GM12878 (cell line): ENCODE measurements at regions not wholly inside any gene's neighbourhood (a gene's known extent, or its start where the extent isn't known, plus 50 kb on each side); places are given as distances from the start of the nearest gene placed in this dataset.

ENCODE experiments used
- ATAC-seq: fragments of 200-7000 bp; cut with Tn5 transposase; 3 replicates; pipeline ENCODE4 v1.9.1; 2020; ENCODE audit warnings: mild to moderate bottlenecking, moderate library complexity
- BruUV-seq: library from RNA; stranded (reverse); fragments of 400-500 nt; replicated peaks from 2 replicates; lab custom pipeline; 2021; lab: Mats Ljungman, UMichigan
- CTCF ChIA-PET: fragments of 300-600 bp; sonication (Branson Sonifier 250); formaldehyde crosslinking; extraction: SDS; loops from one replicate; lab custom pipeline; 2021; ENCODE audit warnings: inconsistent platforms; lab: Yijun Ruan, JAX
- POLR2A ChIA-PET: fragments of 350-600 bp; formaldehyde crosslinking; extraction: SDS; loops from one replicate; lab custom pipeline; 2021; ENCODE audit warnings: inconsistent platforms; lab: Charles Lee
- RAD21 ChIA-PET: fragments of 300-600 bp; sonication (Branson Sonifier 250); formaldehyde crosslinking; loops from one replicate; lab custom pipeline; 2023; ENCODE audit warnings: antibody characterized with exemption; ENCODE audit not compliant: unreplicated experiment; lab: Charles Lee
- SMC1A ChIA-PET: fragments of 300-600 bp; sonication (Branson Sonifier 250); formaldehyde crosslinking; loops from one replicate; lab custom pipeline; 2023; ENCODE audit not compliant: unreplicated experiment, uncharacterized antibody; lab: Charles Lee
- DNase-seq: peaks from one replicate; pipeline ENCODE4 v3.0.0-alpha.2; 2011; ENCODE audit warnings: low read depth, low spot score
- FAIRE-seq: peaks from 3 replicates; lab custom pipeline; 2011; peaks lifted over from hg19 to GRCh38; lab: Jason Lieb, UNC
- H2AFZ ChIP-seq: 2 replicates; pipeline ENCODE4 v1.6.0; 2011; ENCODE audit warnings: low read depth, low read length, control low read depth; ENCODE audit not compliant: control insufficient read depth
- H3K27ac ChIP-seq: 2 replicates; pipeline ENCODE4 v1.5.1; 2011; ENCODE audit warnings: control low read depth; ENCODE audit not compliant: control insufficient read depth, insufficient read depth
- H3K27me3 ChIP-seq, 2 experiments: replicated peaks in 1 of 2; 2 replicates each; pipeline versions ENCODE4 v1.6.0 to v1.6.1; 2011; ENCODE audit warnings: low read length in 1 of 2; ENCODE audit not compliant: control insufficient read depth in 2 of 2, insufficient read depth in 2 of 2
- H3K36me3 ChIP-seq, 2 experiments: 2 replicates each; pipeline ENCODE4 v1.5.1; 2011; ENCODE audit warnings: low read length in 1 of 2; ENCODE audit not compliant: control insufficient read depth in 2 of 2, insufficient read depth in 2 of 2
- H3K4me1 ChIP-seq: 2 replicates; pipeline ENCODE4 v1.6.1; 2011; ENCODE audit warnings: mild to moderate bottlenecking, low read length, moderate library complexity, mixed read lengths; ENCODE audit not compliant: control insufficient read depth, insufficient read depth
- H3K4me2 ChIP-seq: 2 replicates; pipeline ENCODE4 v1.6.0; 2011; ENCODE audit warnings: control low read depth; ENCODE audit not compliant: control insufficient read depth, insufficient read depth
- H3K4me3 ChIP-seq: fragments of 200-600 bp; sonication (generic); 2 replicates; pipeline ENCODE4 v1.5.1; 2016
- H3K79me2 ChIP-seq: 2 replicates; pipeline ENCODE4 v1.6.0; 2011; ENCODE audit warnings: low read length; ENCODE audit not compliant: control insufficient read depth, insufficient read depth
- H3K9ac ChIP-seq: 2 replicates; pipeline ENCODE4 v1.8.0; 2011; ENCODE audit warnings: low read length, control low read depth, mixed read lengths; ENCODE audit not compliant: control insufficient read depth, insufficient read depth
- H3K9me3 ChIP-seq: replicated peaks from 3 replicates; pipeline ENCODE4 v1.5.1; 2011; ENCODE audit warnings: mild to moderate bottlenecking, low read length; ENCODE audit not compliant: control insufficient read depth, insufficient read depth
- H4K20me1 ChIP-seq: 2 replicates; pipeline ENCODE4 v1.6.0; 2011; ENCODE audit not compliant: control insufficient read depth, insufficient read depth
- BCL11A ChIP-seq: IDR thresholded peaks from 2 replicates; pipeline ENCODE4 v1.6.1; 2011; ENCODE audit warnings: low read depth, low read length
- BMI1 ChIP-seq: fragments of 450-650 bp; IDR thresholded peaks from 2 replicates; pipeline ENCODE4 v1.6.1; 2016; ENCODE audit warnings: mild to moderate bottlenecking, moderate library complexity, borderline replicate concordance
- CEBPB ChIP-seq, 2 experiments: fragments of 150-350 bp in 1 of 2; IDR thresholded peaks; 2 replicates each; pipeline ENCODE4 v1.6.1; 2012 to 2014; ENCODE audit warnings: low read depth in 2 of 2, low read length in 2 of 2, borderline replicate concordance in 1 of 2, inconsistent platforms in 1 of 2
- IRF4 ChIP-seq: IDR thresholded peaks from 2 replicates; pipeline ENCODE4 v1.6.1; 2011; ENCODE audit warnings: low read depth, low read length
- IRF5 ChIP-seq: fragments of 450-650 bp; IDR thresholded peaks from 2 replicates; pipeline ENCODE4 v1.6.1; 2017; ENCODE audit warnings: borderline replicate concordance
- PRDM15 ChIP-seq: fragments of 450-650 bp; formaldehyde crosslinking; IDR thresholded peaks from 2 replicates; pipeline ENCODE4 v1.4.0; 2020; ENCODE audit warnings: mild to moderate bottlenecking, moderate library complexity
- RAD21 ChIP-seq: IDR thresholded peaks from 2 replicates; pipeline ENCODE4 v1.6.1; 2011; ENCODE audit warnings: mild to moderate bottlenecking, low read depth, low read length, moderate library complexity; ENCODE audit not compliant: insufficient read depth
- RB1 ChIP-seq: fragments of 450-650 bp; formaldehyde crosslinking; IDR thresholded peaks from 2 replicates; pipeline ENCODE4 v1.6.1; 2017; ENCODE audit warnings: mild to moderate bottlenecking, borderline replicate concordance
- RUNX3 ChIP-seq: IDR thresholded peaks from 2 replicates; pipeline ENCODE4 v1.6.1; 2012; ENCODE audit warnings: low read length, inconsistent platforms
- SIN3A ChIP-seq: IDR thresholded peaks from 2 replicates; pipeline ENCODE4 v1.6.1; 2012; ENCODE audit warnings: low read depth, low read length, improper control_type of control experiment
- SREBF2 ChIP-seq: IDR thresholded peaks from 2 replicates; pipeline ENCODE4 v1.6.1; 2012; ENCODE audit warnings: mild to moderate bottlenecking, low read length
- ZBED1 ChIP-seq: IDR thresholded peaks from 2 replicates; pipeline ENCODE4 v1.6.1; 2016; ENCODE audit warnings: borderline replicate concordance
- WGBS: methylation state at CpG from one replicate; pipeline ENCODE4 v1.1.6; 2016; ENCODE audit warnings: low lambda C conversion rate; ENCODE audit not compliant: insufficient replicate concordance, insufficient coverage; ENCODE audit errors: missing lambda C conversion rate; 5-methylcytosine and 5-hydroxymethylcytosine counted together
- in situ Hi-C: fragments of 300-500 bp; cut with MboI; formaldehyde crosslinking; loops from 9 replicates; pipeline ENCODE4 v1.14.3; 2018; ENCODE audit warnings: mixed read lengths
- intact Hi-C: fragments of 100-400 bp; cut with micrococcal nuclease; formaldehyde crosslinking; loops from one replicate; pipeline ENCODE4 v1.14.2; 2022; ENCODE audit not compliant: unreplicated experiment
- TF ChIP-seq, protein P1 (sequence below): IDR thresholded peaks from 2 replicates; pipeline ENCODE4 v1.6.1; 2012; ENCODE audit warnings: low read depth, low read length, improper control_type of control experiment
- TF ChIP-seq, protein P2 (sequence below): IDR thresholded peaks from 2 replicates; pipeline ENCODE4 v1.6.1; 2012; ENCODE audit warnings: mild to moderate bottlenecking, low read depth, low read length

DNA sequence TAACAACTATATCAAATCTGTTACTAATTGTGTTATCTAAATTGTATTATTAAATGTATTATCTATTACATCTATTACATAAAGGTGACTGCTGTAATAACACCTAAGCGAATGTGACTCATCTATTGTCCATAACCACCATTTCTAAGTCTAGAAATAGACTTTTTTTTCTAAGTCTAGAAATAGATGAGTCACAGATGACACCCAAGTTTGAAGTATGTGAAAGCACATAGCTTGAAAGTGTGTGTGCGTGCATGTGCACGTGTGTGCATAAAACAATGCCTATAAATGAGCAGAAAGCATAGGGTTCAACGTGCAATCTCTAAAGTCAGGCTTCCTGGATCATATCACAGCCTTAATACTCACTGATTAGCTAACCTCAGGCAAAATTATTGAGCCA lies 451.3 kb upstream of the USP15 start:
- H2AFZ ChIP-seq = no peak overlapping the region
- BruUV-seq = no TSS peak
- POLR2A ChIA-PET = no interaction called here
- in situ Hi-C loops = no loop called here
- ATAC-seq (no peak), FAIRE-seq (no peak), DNase-seq (no peak)
- no peaks in the 10 kb centered on the region for H4K20me1 ChIP-seq
- H3K4me3 ChIP-seq = no peak overlapping the region
- H3K79me2 ChIP-seq = no peaks in the 10 kb centered on the region
- WGBS = 4% methylated on average over 4 of the region's 4 CpGs
- no peaks in the 10 kb centered on the region for H3K36me3 ChIP-seq
- H3K9me3 ChIP-seq = no peaks in the 10 kb centered on the region
- H3K9ac ChIP-seq = no peak overlapping the region
- intact Hi-C loops = no loop called here
- RAD21 ChIA-PET = no interaction called here
- no peaks in the 10 kb centered on the region for H3K4me1 ChIP-seq
- no peaks in the 10 kb centered on the region for H3K27me3 ChIP-seq
- no peak for TF ChIP-seq CEBPB (IDR thresholded peaks at IDR 0.05; ENCODE audit: borderline replicate concordance in 1 of 2, low read depth in 2 of 2, low read length in 2 of 2)
- no peak for TF ChIP-seq SREBF2
- no peak for TF ChIP-seq IRF5
- no peak for TF ChIP-seq RB1
- no peak for TF ChIP-seq BMI1
- no peak for TF ChIP-seq ZBED1
- no peak for TF ChIP-seq RUNX3
- TF ChIP-seq IRF4 = no peak
- TF ChIP-seq, protein P1, sequence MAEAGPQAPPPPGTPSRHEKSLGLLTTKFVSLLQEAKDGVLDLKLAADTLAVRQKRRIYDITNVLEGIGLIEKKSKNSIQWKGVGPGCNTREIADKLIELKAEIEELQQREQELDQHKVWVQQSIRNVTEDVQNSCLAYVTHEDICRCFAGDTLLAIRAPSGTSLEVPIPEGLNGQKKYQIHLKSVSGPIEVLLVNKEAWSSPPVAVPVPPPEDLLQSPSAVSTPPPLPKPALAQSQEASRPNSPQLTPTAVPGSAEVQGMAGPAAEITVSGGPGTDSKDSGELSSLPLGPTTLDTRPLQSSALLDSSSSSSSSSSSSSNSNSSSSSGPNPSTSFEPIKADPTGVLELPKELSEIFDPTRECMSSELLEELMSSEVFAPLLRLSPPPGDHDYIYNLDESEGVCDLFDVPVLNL = no peak
- TF ChIP-seq SIN3A = no peak
- no peak for TF ChIP-seq BCL11A
- no peak for TF ChIP-seq PRDM15 (CRISPR knock-in tag)
- TF ChIP-seq, protein P2, sequence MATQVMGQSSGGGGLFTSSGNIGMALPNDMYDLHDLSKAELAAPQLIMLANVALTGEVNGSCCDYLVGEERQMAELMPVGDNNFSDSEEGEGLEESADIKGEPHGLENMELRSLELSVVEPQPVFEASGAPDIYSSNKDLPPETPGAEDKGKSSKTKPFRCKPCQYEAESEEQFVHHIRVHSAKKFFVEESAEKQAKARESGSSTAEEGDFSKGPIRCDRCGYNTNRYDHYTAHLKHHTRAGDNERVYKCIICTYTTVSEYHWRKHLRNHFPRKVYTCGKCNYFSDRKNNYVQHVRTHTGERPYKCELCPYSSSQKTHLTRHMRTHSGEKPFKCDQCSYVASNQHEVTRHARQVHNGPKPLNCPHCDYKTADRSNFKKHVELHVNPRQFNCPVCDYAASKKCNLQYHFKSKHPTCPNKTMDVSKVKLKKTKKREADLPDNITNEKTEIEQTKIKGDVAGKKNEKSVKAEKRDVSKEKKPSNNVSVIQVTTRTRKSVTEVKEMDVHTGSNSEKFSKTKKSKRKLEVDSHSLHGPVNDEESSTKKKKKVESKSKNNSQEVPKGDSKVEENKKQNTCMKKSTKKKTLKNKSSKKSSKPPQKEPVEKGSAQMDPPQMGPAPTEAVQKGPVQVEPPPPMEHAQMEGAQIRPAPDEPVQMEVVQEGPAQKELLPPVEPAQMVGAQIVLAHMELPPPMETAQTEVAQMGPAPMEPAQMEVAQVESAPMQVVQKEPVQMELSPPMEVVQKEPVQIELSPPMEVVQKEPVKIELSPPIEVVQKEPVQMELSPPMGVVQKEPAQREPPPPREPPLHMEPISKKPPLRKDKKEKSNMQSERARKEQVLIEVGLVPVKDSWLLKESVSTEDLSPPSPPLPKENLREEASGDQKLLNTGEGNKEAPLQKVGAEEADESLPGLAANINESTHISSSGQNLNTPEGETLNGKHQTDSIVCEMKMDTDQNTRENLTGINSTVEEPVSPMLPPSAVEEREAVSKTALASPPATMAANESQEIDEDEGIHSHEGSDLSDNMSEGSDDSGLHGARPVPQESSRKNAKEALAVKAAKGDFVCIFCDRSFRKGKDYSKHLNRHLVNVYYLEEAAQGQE = no peak
- TF ChIP-seq RAD21 = no peak
- no peak overlapping the region for H3K27ac ChIP-seq
- SMC1A ChIA-PET = no interaction called here
- no peak overlapping the region for H3K4me2 ChIP-seq
- CTCF ChIA-PET = no interaction called here
